ENCODE measurements at regions not wholly inside any gene's neighbourhood (a gene's known extent, or its start where the extent isn't known, plus 50 kb on each side); places are given as distances from the start of the nearest gene placed in this dataset.

DNA sequence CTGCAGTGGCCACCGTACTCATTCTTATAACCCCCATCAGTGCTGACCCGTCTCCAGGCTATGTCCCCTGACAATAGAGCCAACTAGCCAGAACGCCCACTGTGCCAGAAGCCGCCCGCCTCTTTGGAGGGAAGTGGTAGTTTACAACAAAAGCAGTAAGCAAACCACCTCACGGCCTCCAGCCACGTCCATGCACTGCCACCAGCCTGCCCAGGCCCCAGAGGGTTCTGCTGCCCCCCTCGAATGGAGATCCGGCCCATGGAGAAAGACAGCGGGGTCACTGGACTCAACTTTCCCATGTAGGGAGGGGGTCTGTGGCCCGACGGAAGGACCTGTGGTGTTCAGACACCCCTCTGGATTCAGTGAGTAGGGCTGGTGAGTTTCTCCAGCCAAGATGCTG lies 340.3 kb downstream of the CTTN start:
- H3K4me1 Mint-ChIP-seq: no peaks in the 10 kb centered on the region
- no peaks in the 10 kb centered on the region for H3K36me3 Mint-ChIP-seq (ENCODE audit: low read depth)
- no peaks in the 10 kb centered on the region for H3K27me3 Mint-ChIP-seq
- DNase-seq: no peak
- no peak overlapping the region for H3K27ac Mint-ChIP-seq
- ChIA-PET POLR2A (no interaction called here), CTCF (no interaction called here)
- H3K4me3 Mint-ChIP-seq: no peak overlapping the region
- H3K9me3 Mint-ChIP-seq: no peaks in the 10 kb centered on the region

DNA sequence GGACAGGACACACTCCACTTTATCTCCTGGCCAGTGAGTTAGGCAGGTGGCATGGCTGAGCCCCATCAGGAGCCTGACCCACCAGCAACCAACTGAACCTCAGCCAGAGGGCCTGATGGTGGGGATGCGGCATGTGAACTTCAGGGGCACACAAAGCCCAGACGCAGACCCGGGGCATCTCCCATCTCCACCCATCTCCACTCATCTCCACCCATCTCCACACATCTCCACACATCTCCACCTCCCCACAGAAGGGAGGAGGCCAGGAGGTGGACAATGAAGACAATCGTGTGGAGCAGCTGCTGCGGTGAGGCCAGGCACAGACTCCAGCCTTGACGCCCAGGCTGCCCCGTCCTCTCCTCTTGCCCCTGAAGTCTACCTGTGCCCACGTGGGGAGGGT lies 340.8 kb downstream of the CTTN start:
- ChIA-PET CTCF (no interaction called here), POLR2A (no interaction called here)
- Mint-ChIP-seq H3K27me3 (no peaks in the 10 kb centered on the region), H3K4me1 (no peaks in the 10 kb centered on the region), H3K36me3 (ENCODE audit: low read depth) (no peaks in the 10 kb centered on the region), H3K9me3 (no peaks in the 10 kb centered on the region), H3K27ac (no peak overlapping the region), H3K4me3 (no peak overlapping the region)
- DNase-seq: no peak

DNA sequence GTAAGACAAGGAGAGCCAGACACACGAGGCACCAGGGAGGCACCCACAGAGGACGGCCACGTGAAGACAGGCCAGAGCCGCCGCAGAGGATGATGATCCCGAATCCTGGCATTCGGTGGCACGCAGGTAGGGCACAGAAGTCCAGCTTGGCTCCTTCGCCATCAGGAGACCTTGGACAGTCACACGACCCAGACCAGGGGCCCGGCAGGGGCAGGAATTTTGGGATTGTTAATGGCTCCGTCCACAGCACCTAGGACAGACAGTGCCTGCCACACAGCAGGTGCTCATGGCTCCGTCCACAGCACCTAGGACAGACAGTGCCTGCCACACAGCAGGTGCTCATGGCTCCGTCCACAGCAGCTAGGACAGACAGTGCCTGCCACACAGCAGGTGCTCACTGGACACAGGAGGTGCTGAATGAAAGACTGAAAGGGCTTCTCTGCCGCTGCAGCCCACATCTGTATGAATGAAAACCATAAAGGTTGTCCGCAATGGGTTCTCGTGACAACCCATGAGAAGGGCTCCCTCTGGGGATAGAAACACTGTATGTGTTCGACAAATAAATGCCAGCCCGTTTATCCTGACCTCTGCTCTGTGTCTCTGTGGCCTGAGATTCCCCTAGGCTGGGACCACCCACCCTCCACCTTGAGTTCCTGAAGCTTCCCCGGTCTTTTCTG lies 341.6 kb downstream of the CTTN start:
- H3K27me3 Mint-ChIP-seq: no peaks in the 10 kb centered on the region
- H3K4me1 Mint-ChIP-seq: no peaks in the 10 kb centered on the region
- no peak overlapping the region for H3K27ac Mint-ChIP-seq
- POLR2A ChIA-PET: no interaction called here
- CTCF ChIA-PET: no interaction called here
- no peak for DNase-seq
- H3K9me3 Mint-ChIP-seq: no peaks in the 10 kb centered on the region
- H3K4me3 Mint-ChIP-seq: no peak overlapping the region
- no peaks in the 10 kb centered on the region for H3K36me3 Mint-ChIP-seq (ENCODE audit: low read depth)

DNA sequence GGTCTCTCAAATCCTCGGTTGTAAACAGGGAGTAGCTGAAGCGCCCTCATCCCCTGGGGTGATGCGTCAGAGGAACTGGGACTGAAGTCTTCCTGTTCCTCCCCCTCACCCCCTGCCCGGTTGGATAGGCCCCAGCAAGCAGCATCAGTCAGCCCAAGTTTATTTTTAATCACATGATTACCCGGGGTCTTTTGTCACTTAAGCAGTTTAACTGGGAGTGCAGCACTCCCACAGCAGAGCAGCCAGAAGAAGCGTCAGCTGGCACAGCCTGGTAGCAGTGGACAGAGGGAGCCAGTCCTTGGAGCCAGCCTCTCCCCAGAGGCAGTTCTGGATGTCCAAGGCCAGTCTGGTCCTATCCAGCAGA lies 342.1 kb downstream of the CTTN start:
- CTCF ChIA-PET: no interaction called here
- POLR2A ChIA-PET: no interaction called here

DNA sequence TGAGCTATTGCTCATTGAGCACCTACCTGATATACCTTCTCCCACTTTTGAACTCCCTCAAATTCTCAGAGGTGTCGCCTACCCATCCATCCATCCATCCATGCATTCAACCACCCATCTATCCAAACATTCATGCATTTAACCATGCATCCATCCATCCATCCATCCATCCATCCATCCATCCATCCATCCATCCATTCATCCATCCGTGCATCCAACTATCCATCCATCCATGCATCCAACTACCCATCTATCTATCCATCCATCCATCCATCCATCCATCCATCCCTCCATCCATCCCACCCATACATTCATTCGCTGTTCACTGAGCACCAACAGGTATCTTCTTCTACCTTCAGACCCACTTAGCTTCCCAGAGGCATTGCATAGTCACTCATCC lies 342.8 kb downstream of the CTTN start:
- Mint-ChIP-seq H3K9me3 (no peaks in the 10 kb centered on the region), H3K27ac (no peak overlapping the region), H3K4me1 (no peaks in the 10 kb centered on the region), H3K27me3 (no peaks in the 10 kb centered on the region), H3K4me3 (no peak overlapping the region), H3K36me3 (ENCODE audit: low read depth) (no peaks in the 10 kb centered on the region)
- ChIA-PET CTCF (interaction anchor here (0.6 kb wide), 1 partner anchor 696 kb away, joined by 3 read pairs; no protein-coding TSS in a partner anchor), POLR2A (no interaction called here)
- no peak for DNase-seq

More for the DNA sequence above, 342.1 kb downstream of the CTTN start:
- no peak for DNase-seq
- no peak overlapping the region for H3K27ac Mint-ChIP-seq
- H3K4me1 Mint-ChIP-seq: no peaks in the 10 kb centered on the region
- H3K4me3 Mint-ChIP-seq: no peak overlapping the region
- no peaks in the 10 kb centered on the region for H3K9me3 Mint-ChIP-seq
- H3K36me3 Mint-ChIP-seq (ENCODE audit: low read depth): no peaks in the 10 kb centered on the region
- no peaks in the 10 kb centered on the region for H3K27me3 Mint-ChIP-seq

DNA sequence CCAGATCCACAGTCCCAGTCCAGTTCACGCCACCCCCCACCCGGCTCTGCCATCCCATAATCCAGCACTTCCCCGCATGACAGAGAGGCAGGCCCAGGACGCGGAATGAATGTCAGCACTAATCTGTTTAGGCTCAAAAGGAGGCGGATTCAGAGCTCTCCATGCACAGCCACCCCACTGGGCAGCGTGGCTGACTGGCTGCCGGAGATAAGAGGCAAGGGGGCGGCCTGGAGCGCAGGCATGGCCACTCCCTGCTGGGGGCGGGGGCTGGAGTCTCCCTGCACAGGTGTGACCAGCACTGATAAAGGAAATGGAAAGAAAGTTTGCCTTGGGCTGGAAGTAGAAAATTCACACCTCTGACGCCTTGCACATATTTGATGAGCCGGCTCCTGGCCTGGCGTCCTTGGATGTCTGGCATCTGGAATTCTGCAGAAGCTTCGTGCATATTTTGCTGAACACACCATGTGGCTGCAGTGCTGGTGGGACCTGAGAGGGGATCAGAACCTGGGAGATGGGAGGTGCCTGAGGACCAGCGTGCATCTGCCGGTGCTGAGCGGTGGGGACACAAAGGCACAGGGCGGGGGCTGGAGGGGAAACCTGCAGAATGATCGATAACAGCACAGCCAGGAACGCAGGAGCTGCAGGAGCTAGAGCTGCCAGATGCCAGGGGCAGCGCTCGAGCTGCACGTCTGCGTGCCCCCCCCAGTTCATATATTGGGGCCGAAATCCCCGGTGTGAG lies 344.4 kb downstream of the CTTN start:
- Mint-ChIP-seq H3K27me3 (no peaks in the 10 kb centered on the region), H3K4me1 (no peaks in the 10 kb centered on the region), H3K27ac (no peak overlapping the region), H3K4me3 (no peak overlapping the region), H3K9me3 (no peaks in the 10 kb centered on the region), H3K36me3 (ENCODE audit: low read depth) (no peaks in the 10 kb centered on the region)
- no peak for DNase-seq
- ChIA-PET CTCF (no interaction called here), POLR2A (interaction anchor here (0.5 kb wide), 1 partner anchor 60 kb away, joined by 3 read pairs; no protein-coding TSS in a partner anchor)

DNA sequence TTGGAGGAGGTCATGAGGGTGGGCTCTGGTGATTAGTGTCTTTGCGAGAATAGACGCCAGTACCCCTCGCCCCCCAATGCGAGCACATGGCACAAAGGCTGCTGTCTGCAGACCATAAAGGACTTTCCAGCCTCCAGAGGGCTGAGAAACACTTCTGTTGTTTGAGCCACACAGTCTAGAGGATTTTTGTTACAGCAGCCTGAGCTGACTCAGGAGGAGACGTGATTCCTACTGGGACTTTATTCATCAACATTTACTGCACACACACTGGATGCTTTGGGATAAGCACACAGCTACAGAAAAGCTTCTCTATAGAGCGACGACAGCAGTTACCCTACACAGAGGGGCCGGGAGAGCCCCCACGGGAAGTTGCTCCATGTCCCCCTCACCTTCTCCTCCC lies 345.0 kb downstream of the CTTN start:
- no peaks in the 10 kb centered on the region for H3K9me3 Mint-ChIP-seq
- DNase-seq: no peak
- no peaks in the 10 kb centered on the region for H3K4me1 Mint-ChIP-seq
- H3K27ac Mint-ChIP-seq: no peak overlapping the region
- no peaks in the 10 kb centered on the region for H3K36me3 Mint-ChIP-seq (ENCODE audit: low read depth)
- H3K27me3 Mint-ChIP-seq: no peaks in the 10 kb centered on the region
- ChIA-PET POLR2A (interaction anchor here (0.5 kb wide), 1 partner anchor 60 kb away, joined by 3 read pairs; no protein-coding TSS in a partner anchor), CTCF (no interaction called here)
- H3K4me3 Mint-ChIP-seq: no peak overlapping the region

DNA sequence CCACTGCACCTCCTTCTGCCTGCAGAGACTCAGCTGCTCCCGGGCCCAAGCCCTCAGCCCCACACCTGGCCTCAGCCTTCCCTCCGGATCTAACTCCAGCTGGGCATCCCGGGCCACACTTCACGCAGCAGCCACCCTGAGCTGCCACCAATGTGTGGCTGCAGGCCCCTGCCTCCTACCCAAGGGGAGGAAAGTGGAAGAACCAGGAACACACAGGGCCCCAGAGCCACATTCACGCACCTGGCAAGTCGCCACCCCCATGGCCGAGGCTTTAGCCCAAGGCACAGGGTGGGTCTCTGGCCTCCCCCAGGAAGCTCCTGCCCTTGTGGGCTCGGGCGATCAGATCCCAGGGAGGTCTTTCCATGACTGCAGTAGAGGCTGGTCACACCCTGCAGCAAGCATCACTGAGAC lies 345.6 kb downstream of the CTTN start:
- Mint-ChIP-seq H3K4me3 (no peak overlapping the region), H3K36me3 (ENCODE audit: low read depth) (no peaks in the 10 kb centered on the region), H3K27ac (no peak overlapping the region), H3K9me3 (no peaks in the 10 kb centered on the region), H3K27me3 (no peaks in the 10 kb centered on the region), H3K4me1 (no peaks in the 10 kb centered on the region)
- POLR2A ChIA-PET: no interaction called here
- CTCF ChIA-PET: no interaction called here
- no peak for DNase-seq

DNA sequence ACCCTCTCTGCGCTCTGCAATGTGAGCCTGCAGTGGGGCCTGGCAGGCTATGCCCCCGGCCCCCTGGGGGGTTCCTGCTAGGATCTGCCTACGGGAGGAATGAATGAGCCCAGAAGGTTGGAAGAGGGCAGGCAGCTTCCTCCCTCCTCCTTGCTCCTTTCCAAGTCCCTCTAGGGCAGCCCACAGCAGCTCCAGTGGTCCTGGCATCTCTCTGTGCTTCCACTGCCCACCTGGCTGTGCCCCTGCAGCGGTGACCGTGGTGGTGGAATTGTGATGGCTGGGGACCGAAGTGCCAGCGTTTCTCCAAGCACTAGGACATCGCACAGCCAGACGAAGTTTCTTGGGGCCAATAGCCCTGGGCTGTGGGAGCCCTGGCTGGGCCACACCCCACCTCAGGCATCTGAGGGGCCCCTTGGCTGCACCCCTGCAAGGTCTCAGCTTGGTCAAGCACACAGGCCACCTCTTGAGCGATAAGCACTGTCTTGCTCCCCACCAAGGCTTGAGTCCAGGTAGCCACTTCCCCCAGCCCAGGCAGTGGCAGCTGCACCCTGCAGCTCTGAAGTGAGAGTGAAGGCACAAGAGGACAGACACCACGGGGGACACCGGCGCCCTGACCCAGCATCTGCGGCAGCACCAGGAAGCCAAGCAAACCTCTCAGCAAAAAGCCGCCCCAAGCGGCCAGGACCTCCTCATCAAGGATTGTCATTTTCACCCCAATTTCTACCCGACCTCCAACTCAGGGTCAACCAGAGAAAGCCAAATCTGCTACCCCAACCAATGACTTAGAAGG lies 346.3 kb downstream of the CTTN start:
- Mint-ChIP-seq H3K9me3 (no peaks in the 10 kb centered on the region), H3K36me3 (ENCODE audit: low read depth) (no peaks in the 10 kb centered on the region), H3K4me3 (no peak overlapping the region), H3K27me3 (no peaks in the 10 kb centered on the region), H3K27ac (no peak overlapping the region), H3K4me1 (no peaks in the 10 kb centered on the region)
- ChIA-PET CTCF (no interaction called here), POLR2A (no interaction called here)
- DNase-seq: no peak

DNA sequence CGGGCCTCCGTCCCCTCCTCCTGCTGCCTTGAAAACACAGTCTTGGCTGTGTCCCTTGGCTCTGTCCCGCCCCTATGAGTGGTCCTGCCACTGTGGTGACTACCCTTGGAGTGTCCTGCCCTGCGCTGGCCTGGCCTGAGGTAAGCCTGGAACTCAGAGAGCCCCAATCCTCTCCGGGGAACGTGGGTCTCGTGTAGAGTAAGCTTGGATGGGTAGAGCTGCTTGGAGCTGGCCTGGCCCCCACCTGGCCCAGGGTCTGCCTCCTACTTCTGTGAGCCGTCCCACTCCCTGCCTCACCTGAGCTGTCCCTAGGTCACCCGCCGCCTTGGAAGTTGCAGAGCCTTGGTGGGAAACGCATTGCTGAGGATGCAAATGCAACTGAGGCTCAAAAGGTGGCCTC lies 347.1 kb downstream of the CTTN start:
- CTCF ChIA-PET: no interaction called here
- Mint-ChIP-seq H3K36me3 (ENCODE audit: low read depth) (no peaks in the 10 kb centered on the region), H3K4me1 (no peaks in the 10 kb centered on the region), H3K27ac (no peak overlapping the region), H3K27me3 (no peaks in the 10 kb centered on the region), H3K9me3 (peaks cover 2% of the 10 kb centered on the region), H3K4me3 (no peak overlapping the region)
- POLR2A ChIA-PET: no interaction called here
- no peak for DNase-seq

DNA sequence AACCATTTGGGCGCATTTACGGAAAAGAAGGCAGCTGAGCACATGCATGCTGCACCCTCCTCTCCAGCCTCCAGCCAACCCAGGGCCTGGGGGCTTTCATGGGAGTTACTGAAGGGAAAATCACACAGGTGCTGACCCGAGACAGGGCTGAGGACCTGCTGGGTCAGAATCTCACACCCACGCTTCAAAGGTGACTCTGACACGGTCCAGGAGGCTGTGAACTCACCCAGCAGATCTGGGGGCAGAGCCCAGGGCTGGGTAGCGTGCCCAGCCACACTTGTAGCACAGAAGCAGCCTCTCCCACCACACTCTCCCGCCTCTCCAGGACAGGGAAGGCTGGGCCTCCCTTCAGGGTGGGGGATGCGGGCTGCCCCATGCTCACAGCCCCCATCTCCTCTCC lies 347.6 kb downstream of the CTTN start:
- Mint-ChIP-seq H3K4me3 (no peak overlapping the region), H3K36me3 (ENCODE audit: low read depth) (no peaks in the 10 kb centered on the region), H3K9me3 (peaks cover 4% of the 10 kb centered on the region), H3K4me1 (no peaks in the 10 kb centered on the region), H3K27ac (no peak overlapping the region), H3K27me3 (no peaks in the 10 kb centered on the region)
- no peak for DNase-seq
- ChIA-PET POLR2A (no interaction called here), CTCF (no interaction called here)

DNA sequence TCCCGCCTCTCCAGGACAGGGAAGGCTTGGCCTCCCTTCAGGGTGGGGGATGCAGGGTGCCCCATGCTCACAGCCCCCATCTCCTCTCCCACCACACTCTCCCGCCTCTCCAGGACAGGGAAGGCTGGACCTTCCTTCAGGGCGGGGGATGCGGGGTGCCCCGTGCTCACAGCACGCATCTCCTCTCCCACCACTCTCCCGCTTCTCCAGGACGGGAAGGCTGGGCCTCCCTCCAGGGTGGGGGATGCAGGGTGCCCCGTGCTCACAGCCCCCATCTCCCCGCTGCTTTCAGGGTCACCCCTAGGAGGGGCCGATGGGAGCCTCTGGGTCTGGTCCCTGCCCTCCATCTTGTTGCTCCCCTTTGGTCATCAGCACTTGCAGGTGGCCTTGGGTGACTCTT lies 348.0 kb downstream of the CTTN start:
- ChIA-PET POLR2A (no interaction called here), CTCF (no interaction called here)
- peaks cover 8% of the 10 kb centered on the region for H3K9me3 Mint-ChIP-seq
- no peak for DNase-seq
- H3K27me3 Mint-ChIP-seq: no peaks in the 10 kb centered on the region
- no peak overlapping the region for H3K27ac Mint-ChIP-seq
- H3K4me3 Mint-ChIP-seq: no peak overlapping the region
- H3K4me1 Mint-ChIP-seq: no peaks in the 10 kb centered on the region
- H3K36me3 Mint-ChIP-seq (ENCODE audit: low read depth): no peaks in the 10 kb centered on the region

DNA sequence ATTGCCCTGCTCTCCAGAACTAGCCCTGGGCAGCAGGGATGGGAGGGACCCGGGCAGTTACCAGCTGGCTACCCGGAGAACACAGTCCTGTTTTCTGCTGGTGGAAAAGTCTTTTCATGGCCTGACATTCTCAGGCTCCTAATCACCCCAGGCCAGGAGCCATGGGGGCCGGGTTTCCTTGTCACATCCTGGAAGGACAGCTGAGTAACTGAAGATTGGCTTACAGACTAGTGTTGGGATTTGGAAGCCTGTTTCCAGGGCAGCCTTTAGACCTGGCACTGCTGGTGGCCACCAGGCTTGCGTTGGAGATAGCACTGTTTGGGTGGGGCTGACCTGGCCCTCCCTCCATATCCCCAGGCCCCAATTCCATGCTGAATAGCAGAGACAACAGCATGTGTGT lies 349.0 kb downstream of the CTTN start:
- H3K36me3 Mint-ChIP-seq (ENCODE audit: low read depth): no peaks in the 10 kb centered on the region
- H3K9me3 Mint-ChIP-seq: peaks cover 10% of the 10 kb centered on the region
- H3K27ac Mint-ChIP-seq: no peak overlapping the region
- H3K4me1 Mint-ChIP-seq: no peaks in the 10 kb centered on the region
- ChIA-PET POLR2A (no interaction called here), CTCF (no interaction called here)
- H3K4me3 Mint-ChIP-seq: no peak overlapping the region
- no peaks in the 10 kb centered on the region for H3K27me3 Mint-ChIP-seq
- no peak for DNase-seq
